Brain microvascular endothelial cell (primary cell): ENCODE measurements at regions not wholly inside any gene's neighbourhood (a gene's known extent, or its start where the extent isn't known, plus 50 kb on each side); places are given as distances from the start of the nearest gene placed in this dataset.

Source experiments
- DNase-seq: peaks from one replicate; pipeline ENCODE4 v3.0.0-alpha.2; 2020
- H3K27ac ChIP-seq: fragments of 250-450 bp; sonication (Bioruptor Pico); 2 replicates; pipeline ENCODE4 v1.5.1; 2020; ENCODE audit warnings: mild to moderate bottlenecking, moderate library complexity
- H3K27me3 ChIP-seq: fragments of 250-450 bp; sonication (Bioruptor Pico); replicated peaks from 2 replicates; pipeline ENCODE4 v1.5.1; 2020; ENCODE audit warnings: mild to moderate bottlenecking
- H3K36me3 ChIP-seq: fragments of 250-450 bp; sonication (Bioruptor Pico); replicated peaks from 2 replicates; pipeline ENCODE4 v1.5.1; 2020; ENCODE audit warnings: mild to moderate bottlenecking
- H3K4me3 ChIP-seq: 2 replicates; pipeline ENCODE4 v1.5.1; 2011; ENCODE audit warnings: low read depth, mild to moderate bottlenecking, control low read depth, low read length, moderate library complexity
- CTCF ChIP-seq: IDR thresholded peaks from 2 replicates; pipeline ENCODE4 v1.5.1; 2011; ENCODE audit warnings: low read depth, mild to moderate bottlenecking, moderate library complexity, low read length, control low read depth, inconsistent platforms; ENCODE audit errors: missing control alignments
- in situ Hi-C: cut with HindIII; loops from 2 replicates; pipeline ENCODE4 v1.10.0; 2017; ENCODE audit warnings: low sequenced_read_pairs, low pct_ligation_motif_present

GRCh38 chr12:29044799-29045198, 104.3 kb upstream of the FAR2 start:
- TF ChIP-seq CTCF = no peak
- no peaks in the 10 kb centered on the region for H3K36me3 ChIP-seq
- H3K27me3 ChIP-seq = no peaks in the 10 kb centered on the region
- H3K4me3 ChIP-seq = no peak overlapping the region
- no peak for DNase-seq
- in situ Hi-C loops = no loop called here
- H3K27ac ChIP-seq = no peak overlapping the region

GRCh38 chr12:29048787-29049186, 100.3 kb upstream of the FAR2 start:
- Histone ChIP-seq H3K36me3 (no peaks in the 10 kb centered on the region), H3K27me3 (no peaks in the 10 kb centered on the region), H3K27ac (no peak overlapping the region), H3K4me3 (no peak overlapping the region)
- DNase-seq = no peak
- in situ Hi-C loops = no loop called here
- no peak for TF ChIP-seq CTCF

GRCh38 chr12:29050503-29050902, 98.6 kb upstream of the FAR2 start:
- H3K27ac ChIP-seq = no peak overlapping the region
- TF ChIP-seq CTCF = no peak
- H3K27me3 ChIP-seq = no peaks in the 10 kb centered on the region
- H3K4me3 ChIP-seq = no peak overlapping the region
- DNase-seq = no peak
- in situ Hi-C loops = no loop called here
- no peaks in the 10 kb centered on the region for H3K36me3 ChIP-seq

- DNase-seq = peak; percentile 24
- Histone ChIP-seq H3K36me3 (no peaks in the 10 kb centered on the region), H3K27me3 (no peaks in the 10 kb centered on the region), H3K27ac (no peak overlapping the region), H3K4me3 (no peak overlapping the region)
- in situ Hi-C loops = no loop called here
- TF ChIP-seq CTCF = no peak
These were observed 97.9 kb upstream of the FAR2 start for GRCh38 chr12:29051221-29051620.

GRCh38 chr12:29053567-29053966, 95.5 kb upstream of the FAR2 start:
- DNase-seq = no peak
- Histone ChIP-seq H3K4me3 (no peak overlapping the region), H3K27me3 (no peaks in the 10 kb centered on the region), H3K36me3 (no peaks in the 10 kb centered on the region), H3K27ac (no peak overlapping the region)
- no peak for TF ChIP-seq CTCF
- in situ Hi-C loops = no loop called here

GRCh38 chr12:29054858-29055663, 94.0 kb upstream of the FAR2 start:
- Histone ChIP-seq H3K27ac (no peak overlapping the region), H3K36me3 (no peaks in the 10 kb centered on the region), H3K4me3 (no peak overlapping the region), H3K27me3 (no peaks in the 10 kb centered on the region)
- no peak for DNase-seq
- in situ Hi-C loops = no loop called here
- no peak for TF ChIP-seq CTCF
